GM19324 (cell line): ENCODE measurements at regions not wholly inside any gene's neighbourhood (a gene's known extent, or its start where the extent isn't known, plus 50 kb on each side); places are given as distances from the start of the nearest gene placed in this dataset.
"Not testable (repeated sequence)": the region's sequence is repeated elsewhere in the genome, so short reads cannot be mapped to it uniquely, and the experiment has no call there.

Experiments
- ATAC-seq: cut with Tn5 transposase; IDR thresholded peaks from one replicate; pipeline ENCODE4 v1.9.1; 2021; ENCODE audit warnings: mild to moderate bottlenecking, moderate library complexity; ENCODE audit not compliant: unreplicated experiment, low FRiP score

GRCh38 chr20:17891131-17891530 lies 77.5 kb downstream of the SNX5 start:
- ATAC-seq: not testable (repeated sequence)

GRCh38 chr20:17890330-17890729 lies 78.3 kb downstream of the SNX5 start:
- no peak for ATAC-seq

- ATAC-seq: no peak
Observed at GRCh38 chr20:17889226-17889625, 79.4 kb downstream of the SNX5 start.

GRCh38 chr20:17888044-17888443 lies 80.5 kb downstream of the SNX5 start:
- ATAC-seq: no peak

- ATAC-seq: no peak
Observed at GRCh38 chr20:17887331-17888030, 81.1 kb downstream of the SNX5 start.

- ATAC-seq: no peak
Observed at GRCh38 chr20:17885544-17885943, 83.0 kb downstream of the SNX5 start.

GRCh38 chr20:17885076-17885475 lies 83.5 kb downstream of the SNX5 start:
- ATAC-seq: no peak

- no peak for ATAC-seq
Observed at GRCh38 chr20:17884307-17885003, 84.1 kb downstream of the SNX5 start.

GRCh38 chr20:17883592-17884306 lies 84.8 kb downstream of the SNX5 start:
- ATAC-seq: no peak

GRCh38 chr20:17882834-17883591 lies 85.6 kb downstream of the SNX5 start:
- ATAC-seq: no peak

- no peak for ATAC-seq
Observed at GRCh38 chr20:17882065-17882833, 86.3 kb downstream of the SNX5 start.

GRCh38 chr20:17881741-17882064 lies 86.9 kb downstream of the SNX5 start:
- ATAC-seq: no peak

GRCh38 chr20:17878912-17879602 lies 89.5 kb downstream of the SNX5 start:
- no peak for ATAC-seq

- ATAC-seq: no peak
Observed at GRCh38 chr20:17878069-17878911, 90.3 kb downstream of the SNX5 start.

GRCh38 chr20:17875981-17876385 lies 92.6 kb downstream of the SNX5 start:
- no peak for ATAC-seq

GRCh38 chr20:17875106-17875980 lies 93.3 kb downstream of the SNX5 start:
- ATAC-seq: no peak

- ATAC-seq: no peak
Observed at GRCh38 chr20:17874271-17875105, 94.1 kb downstream of the SNX5 start.
